GM19452 (cell line): ENCODE measurements at regions not wholly inside any gene's neighbourhood (a gene's known extent, or its start where the extent isn't known, plus 50 kb on each side); places are given as distances from the start of the nearest gene placed in this dataset.
"Not testable (repeated sequence)": the region's sequence is repeated elsewhere in the genome, so short reads cannot be mapped to it uniquely, and the experiment has no call there.

Experiments used
- ATAC-seq: cut with Tn5 transposase; IDR thresholded peaks from one replicate; pipeline ENCODE4 v1.9.1; 2021; ENCODE audit not compliant: unreplicated experiment

DNA sequence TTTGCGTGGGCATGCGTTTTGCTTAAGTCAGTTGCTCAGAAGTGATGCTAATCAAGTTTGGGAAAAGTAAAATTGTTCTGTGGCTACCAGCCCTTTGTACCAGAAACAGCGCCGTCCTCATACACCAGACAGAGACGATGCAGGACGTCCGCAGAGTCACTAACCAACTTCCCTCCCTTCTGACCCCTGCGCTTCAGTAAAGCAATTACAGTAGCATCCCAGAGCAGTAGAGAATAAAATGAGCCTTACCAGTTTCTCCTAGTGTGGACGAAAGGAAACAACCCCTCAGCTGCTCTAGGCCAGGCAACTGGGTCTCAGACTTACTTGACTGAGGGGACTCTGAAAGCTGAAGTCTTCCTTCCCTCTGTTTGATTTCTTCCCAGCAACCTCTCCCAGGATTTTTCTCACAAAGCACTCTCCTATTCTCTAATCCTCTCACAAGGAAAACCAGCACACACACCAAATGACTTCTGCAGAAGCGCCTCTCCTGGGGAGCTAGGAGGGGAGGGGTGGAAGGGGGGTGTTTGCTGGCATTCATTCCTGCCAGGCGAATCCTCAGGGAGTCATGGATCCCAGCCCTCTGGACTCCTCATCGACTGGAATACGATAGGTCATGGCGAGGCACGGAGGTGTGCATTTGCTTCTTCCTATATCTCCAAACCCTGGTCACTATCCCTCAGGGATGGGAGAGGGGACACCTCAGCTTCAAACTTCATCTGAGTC lies 56.0 kb upstream of the MID1 start:
- no peak for ATAC-seq

DNA sequence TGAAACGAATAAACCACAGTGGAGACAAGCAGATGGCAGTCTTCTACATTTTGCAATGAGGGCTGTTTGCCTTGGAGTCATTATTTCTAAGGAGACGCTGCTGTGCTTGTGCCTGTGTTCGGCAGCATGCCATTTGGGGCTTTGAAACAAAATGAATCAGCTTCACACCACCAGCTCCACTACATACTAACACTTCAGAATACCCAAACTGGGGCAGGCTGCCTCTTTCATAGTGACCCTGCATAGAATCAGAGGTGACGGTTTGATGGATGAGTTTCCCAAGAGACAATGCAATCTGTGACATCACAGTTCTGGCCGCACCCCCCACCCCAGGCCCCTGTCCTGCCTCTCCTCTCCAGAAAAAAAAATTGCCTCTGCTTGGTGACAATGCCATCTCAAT lies 57.1 kb upstream of the MID1 start:
- no peak for ATAC-seq

DNA sequence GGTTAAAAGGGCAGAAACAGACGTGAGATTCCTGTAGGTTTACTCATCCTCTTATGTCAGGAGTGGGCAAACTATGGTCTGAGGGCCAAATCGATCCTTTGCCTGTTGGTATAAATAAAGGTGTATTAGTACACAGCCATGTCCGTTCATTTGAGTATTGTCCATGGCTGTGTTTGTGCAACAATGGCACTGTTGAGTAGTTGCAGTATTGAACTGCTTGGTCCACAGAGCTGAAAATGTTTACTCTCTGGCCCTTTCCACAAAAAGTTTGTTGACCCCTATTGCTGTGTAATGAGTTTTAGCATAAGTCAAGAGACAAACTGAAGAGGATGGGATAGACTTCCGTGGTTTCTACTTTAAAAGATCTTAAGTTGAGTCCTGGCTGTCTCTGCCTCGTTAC lies 59.0 kb upstream of the MID1 start:
- no peak for ATAC-seq

DNA sequence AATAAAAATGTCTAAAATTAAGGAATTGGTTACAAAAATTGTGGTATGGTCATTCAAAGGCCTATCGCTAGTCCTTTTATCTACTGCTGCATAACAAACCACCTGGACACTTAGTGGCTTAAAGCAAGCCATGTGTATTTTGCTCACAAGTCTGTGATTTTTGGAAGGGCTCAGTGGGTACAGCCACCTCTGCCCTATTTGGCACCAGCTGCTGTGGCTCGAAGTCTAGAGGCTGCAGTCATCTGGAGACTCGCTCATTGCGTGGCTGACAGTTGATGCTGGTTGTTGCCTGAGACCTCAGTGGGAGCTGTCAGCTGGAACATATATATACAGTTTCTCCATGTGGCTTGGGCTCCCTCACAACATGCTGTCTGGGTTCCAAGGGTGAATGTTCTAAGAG lies 60.8 kb upstream of the MID1 start:
- ATAC-seq = no peak

DNA sequence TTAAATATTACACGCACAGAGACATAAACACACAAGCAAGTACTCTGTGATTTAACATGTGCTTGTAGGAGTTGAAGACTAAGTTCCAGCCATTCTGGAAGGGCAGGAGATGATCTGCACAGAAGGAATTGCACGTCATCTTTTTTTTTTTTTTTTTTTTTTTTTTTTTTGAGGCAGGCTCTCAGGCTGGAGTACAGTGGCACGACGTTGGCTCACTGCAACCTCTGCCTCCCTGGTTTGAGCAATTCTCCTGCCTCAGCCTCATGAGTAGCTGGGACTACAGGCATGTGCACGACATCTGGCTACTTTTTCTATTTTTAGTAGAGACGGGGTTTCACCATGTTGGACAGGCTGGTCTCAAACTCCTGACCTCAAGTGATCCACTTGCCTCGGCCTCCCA lies 63.2 kb upstream of the MID1 start:
- ATAC-seq = not testable (repeated sequence)

DNA sequence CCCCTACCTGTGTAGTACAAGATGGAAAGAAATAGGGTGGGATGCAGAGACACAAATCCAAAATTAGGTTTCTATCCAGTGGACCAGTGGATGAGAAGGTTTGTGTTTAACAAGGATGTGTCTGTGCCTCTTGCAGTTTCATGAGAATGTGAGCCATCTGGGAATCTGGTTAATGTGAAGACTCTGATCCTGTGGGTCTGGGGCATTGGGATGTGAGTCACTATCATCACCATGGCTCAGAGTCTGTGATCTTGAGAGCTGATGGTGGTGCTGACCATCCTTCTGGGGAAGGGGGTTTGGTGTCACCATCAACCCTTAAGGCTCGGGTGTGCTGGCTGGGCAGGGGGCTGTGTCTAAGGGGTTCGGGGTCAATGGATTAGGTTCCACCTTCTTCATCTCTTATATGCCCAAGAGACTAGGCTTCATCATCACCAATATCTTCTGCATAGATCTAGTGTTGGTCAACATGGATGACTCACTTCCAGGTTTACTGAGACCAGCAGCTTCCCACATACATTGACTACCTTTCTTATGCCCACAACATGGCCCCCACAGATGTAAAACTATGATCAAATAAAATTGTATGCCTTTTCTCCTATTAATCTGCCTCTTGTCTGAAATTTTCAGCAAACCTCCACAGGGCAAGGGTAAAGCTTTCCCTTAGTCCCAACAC lies 65.7 kb upstream of the MID1 start:
- ATAC-seq = no peak

DNA sequence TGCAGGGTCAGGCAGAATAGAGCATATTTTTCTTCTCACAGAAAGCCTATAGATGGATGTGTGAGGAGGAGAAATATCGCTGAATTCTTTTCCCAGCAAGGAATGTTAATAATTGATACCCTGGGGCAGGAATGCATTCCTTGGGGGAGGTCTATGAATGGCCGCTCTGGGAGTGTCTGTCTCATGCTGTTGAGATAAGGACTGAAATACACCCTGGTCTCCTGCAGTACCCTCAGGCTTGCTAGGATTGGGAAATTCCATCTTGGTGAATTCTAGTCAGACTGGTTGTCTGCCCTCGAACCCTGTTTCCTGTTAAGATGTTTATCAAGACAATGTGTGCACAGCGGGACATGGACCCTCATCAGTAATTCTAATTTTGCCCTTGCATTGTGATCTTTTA lies 71.4 kb upstream of the MID1 start:
- not testable (repeated sequence) for ATAC-seq

DNA sequence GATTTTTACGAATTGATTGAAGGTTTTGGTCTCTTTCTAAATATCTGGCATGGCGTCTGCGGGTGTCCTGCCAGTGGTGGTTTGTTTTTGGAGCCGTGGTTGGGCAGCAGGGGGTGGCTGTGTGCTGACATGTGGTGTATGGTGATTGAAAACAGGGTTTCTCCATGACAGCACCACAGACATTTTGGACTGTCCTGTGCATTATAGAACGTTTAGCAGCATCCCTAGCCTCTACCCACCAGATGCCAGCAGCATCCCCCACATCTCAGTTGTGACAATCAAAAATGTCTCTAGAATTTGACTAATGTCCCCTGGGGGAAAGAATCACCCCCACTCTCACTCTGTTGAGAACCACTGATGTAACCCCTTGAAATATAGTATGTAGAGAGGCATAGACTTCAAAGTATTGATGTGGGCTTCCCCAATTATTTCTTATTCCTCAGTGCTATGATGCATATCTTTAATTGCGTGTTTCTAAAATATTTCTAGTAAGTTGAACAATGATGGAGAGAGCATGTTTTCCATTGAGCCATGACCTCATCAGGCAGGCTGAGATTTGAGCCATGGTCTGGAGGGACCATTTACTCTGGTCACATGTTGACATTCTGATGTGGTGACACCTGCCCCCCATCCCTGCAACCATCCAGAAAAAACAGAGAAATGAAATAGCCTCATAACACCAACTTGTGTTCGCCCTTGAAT lies 77.4 kb upstream of the MID1 start:
- ATAC-seq = no peak

DNA sequence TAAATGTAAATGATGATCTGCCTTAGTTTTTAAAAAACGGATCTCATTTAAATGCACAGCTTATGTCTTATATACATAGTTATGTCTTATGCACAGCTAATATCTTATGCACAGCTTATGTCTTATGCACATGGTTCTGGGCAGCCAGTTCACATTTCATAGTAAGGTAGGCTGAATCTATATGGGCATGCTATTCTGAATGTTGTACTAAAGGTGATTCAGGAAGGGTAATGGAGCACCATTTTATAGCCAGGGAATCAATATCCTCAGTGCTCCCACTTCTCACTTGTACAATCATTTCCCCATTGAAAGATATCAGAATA lies 77.9 kb upstream of the MID1 start:
- ATAC-seq = no peak

DNA sequence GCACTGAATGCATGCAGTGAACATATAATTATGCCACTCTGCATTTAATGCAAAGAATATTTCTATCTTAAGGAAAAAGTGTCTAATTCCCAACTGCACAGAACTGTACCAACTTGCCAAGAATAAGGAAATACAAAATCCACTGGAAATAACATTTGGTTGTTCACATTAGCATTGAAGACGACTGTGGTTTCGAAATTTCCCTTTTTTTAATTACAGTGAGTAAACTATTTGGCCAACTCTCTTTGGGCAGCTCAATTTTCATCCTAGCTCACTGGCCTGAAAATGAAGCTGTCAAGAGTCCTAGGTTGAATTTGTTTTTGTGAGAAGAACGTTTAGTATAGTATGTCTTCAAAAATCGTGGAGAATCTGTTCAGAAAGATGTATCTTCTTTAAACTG lies 81.6 kb upstream of the MID1 start:
- no peak for ATAC-seq

DNA sequence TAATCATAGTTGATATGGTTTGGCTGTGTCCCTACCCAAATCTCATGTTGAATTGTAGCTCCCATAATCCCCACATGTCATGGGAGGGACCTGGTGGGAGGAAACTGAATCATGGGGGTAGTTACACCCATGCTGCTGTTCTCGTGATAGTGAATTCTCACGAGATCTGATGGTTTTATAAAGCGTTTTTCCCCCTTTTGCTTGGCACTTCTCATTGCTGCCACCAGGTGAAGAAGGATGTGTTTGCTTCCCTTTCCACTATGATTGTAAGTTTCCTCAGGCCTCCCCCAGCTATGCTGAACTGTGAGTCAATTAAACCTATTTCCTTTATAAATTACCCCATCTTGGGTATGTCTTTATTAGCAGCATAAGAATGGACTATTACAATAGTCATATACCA lies 86.0 kb upstream of the MID1 start:
- ATAC-seq = not testable (repeated sequence)

DNA sequence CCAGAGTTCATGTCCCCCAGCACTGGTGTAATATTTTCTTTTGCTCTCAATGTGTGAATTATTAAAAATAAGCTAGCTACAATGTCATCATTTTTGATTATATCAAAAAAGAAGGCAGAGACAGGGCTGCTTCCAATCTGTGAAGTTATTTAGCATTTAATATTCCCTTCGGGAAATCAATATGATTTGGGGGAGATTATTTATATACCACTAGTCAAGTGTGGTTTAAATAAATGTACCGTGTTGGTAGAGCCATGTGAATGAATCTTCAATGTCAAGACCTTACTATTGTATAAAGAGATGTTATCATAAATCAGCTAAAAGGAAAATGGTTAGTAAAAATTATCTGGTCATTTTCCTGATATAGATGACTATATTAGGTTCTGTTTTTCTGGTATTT lies 87.4 kb upstream of the MID1 start:
- no peak for ATAC-seq

DNA sequence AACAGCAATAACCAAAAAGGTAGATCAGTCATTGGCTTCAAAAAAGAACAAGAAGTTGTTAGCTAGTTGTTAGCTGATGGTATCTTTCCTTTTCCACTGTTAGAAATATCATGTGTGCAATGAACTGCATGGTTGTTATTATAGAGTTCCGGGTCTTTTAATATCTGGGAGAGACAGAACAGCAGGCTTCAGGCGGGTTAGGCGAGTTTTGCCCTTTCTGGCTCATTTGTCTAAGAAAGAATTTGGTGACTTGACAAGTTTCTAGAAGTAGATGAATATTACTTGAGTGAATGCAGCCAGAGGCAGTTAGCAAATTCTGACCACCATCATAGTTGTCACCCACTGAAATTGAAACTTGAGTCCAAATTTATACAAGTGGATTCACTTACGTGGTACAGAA lies 88.9 kb upstream of the MID1 start:
- ATAC-seq = no peak

DNA sequence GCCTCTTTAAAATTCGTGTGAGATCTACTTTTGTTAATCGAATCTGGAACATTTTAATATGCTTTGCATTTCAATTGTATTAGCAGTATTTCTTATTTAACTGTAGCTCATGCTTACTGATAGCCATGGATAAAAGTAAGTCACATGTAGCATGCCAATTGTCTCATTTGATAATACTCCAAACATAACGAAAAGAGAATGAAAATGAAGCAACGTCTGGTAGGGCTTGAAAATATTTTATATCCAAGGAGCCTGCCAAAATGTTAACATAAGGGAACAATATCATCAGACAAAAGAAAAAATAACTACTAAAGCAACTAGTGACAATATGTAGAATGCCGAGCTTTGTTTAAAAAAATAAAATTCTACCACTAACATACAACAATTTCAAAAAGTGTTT lies 94.1 kb upstream of the MID1 start:
- ATAC-seq = no peak

DNA sequence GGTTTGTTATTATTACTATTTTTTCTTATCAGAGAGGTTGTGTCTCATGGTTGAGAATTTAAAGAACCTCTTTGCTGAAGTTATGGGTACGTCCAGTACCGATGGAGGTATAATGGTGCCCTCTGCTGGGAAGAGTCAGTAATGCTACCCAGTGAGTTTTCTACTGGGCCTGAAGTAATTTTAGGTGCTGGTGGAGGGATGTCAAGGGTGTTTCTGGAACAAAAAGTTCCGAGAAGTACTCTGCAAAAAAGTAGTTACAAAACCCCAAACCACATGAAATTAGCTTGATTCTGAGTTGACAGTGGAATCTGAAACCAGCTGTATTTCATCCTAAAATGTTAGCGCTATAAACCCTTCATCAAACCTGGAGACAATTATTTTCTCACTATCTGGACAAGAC lies 102.5 kb upstream of the MID1 start:
- ATAC-seq = no peak

DNA sequence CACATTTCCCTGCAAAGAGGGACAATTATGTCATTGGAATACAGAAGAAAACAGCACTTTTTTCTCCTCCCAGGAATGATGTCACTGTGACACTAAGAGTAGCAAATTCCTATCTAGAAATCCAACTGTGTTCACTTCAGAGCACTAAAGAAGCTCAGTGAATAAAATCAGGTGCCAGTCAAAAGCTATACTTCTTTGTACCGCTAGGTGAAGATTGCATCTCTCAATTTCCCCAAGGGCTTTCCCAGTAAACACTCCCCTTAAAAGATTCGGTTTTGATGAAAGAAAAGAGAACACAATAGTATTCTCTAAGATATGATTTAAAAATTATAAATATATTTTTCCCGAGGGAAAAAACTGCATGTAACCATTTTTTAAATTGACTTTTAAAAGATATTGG lies 104.7 kb upstream of the MID1 start:
- ATAC-seq = no peak

DNA sequence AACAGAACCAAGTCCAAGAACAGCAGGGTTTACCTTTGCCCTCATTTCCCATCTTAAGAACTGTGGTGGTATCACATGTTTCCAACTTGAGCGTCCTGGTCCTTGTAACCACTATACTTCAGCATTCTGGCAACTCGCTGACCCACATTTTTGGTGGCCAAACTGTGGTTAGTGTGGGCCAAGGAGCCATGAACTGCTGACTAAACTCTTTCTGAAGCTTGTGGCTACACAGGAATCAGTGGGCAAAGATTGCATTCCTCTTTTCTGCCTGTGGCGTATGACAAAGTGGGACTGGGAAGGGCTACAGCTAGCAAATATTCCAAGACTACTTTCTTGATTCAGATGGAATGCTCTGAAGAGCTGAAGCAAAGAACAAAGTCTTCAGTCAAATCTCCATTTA lies 106.3 kb upstream of the MID1 start:
- ATAC-seq = no peak

DNA sequence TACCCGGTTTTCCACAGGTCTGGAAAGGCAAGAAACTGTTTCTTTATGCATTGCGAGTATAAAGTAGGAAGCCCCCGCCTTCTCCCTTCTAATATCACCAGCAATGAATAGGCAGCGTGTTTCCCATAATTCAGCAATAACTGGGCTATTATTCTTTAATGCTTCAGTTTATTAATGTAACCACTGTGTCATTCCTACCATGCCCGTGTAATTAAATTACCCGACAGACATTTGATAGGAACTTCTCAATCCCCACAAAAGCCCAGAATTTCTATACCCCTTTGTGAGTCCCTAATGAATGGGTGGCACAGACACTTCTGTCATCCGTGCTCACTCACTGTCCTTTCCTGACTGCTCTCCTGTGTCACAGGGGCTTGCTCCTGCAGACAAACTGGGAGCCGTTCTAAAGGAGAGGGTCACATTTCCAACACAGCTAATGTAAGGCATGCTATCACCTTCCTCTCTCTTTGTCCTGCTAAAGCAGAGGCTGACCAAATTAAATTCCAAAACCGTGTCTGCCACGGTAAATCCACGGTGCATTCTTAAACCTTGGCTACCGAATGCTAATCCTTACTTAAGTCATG lies 108.5 kb upstream of the MID1 start:
- no peak for ATAC-seq

DNA sequence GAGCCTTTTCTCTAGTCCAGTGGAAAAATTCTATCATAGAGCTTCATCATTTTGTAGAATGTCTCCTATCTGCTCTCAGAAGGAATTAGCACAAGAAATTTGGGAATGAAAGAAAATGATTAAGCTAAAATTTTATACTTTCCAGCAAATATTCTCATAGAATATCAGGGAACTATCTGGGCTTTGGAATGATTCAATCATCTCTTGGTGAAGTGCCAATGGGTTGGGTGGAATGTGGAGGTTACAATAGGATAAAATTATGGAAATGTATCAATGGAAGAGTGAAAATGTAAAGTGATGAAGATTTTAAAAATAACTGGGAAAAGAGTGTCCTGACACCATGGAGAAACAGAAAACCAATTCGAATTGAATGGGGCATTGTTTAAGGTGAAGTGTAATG lies 119.0 kb upstream of the MID1 start:
- no peak for ATAC-seq

DNA sequence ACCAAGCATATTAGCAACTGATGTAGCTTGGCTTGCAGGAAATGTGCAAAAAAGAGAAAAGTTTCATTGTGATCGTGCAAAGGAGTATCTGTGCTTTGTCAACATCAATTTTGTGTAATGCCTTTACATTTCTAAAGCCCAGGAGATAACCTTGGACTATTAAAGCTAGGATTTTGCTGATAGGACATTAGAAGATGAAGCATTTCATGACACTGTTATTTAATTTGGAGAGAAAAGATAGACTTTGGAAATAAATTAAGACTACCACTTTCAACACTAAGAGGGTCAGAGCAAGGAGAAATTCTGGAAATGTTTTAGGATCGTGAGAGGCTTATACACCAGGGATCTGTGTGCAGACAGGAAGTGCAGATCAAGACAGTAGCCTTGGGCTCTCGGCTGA lies 120.6 kb upstream of the MID1 start:
- ATAC-seq = no peak

DNA sequence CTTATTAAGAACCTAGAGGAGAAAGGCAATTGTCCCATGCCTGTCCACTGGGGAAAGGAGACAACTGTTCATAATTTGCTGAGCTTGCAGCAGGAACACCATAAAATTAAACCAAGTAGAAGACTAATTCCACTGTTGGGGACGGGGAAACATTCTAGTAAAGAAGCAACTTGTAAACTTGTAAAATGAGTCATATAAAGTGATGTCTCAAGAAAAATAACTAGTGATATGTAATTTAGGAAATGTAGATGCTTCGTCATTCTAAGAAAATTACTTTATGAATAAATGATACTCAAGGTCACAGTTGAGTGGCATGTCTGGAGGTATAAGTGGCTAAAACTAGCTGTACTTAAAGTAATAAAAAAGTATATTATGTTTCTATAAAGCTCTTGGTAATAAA lies 121.2 kb upstream of the MID1 start:
- ATAC-seq = no peak

DNA sequence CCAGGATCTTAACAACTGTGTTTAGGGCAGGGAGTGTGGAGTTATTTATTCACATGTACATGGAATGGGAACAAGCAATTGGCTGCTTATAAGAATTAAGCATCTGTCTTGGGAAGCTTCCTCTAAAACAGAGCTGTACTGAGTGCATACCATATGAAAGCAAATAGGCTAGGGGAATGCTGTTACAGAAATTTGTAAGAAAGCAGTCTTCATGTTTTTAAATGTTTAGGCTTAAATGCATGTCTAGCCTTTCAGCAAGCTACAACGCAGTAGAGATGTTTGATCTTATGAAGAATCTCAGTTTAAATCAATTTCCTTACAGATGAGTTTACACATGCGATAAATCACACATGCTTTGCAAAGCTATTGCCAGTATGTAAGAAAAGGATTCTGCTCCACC lies 123.1 kb upstream of the MID1 start:
- no peak for ATAC-seq
